22Rv1 (cell line): ENCODE measurements at regions not wholly inside any gene's neighbourhood (a gene's known extent, or its start where the extent isn't known, plus 50 kb on each side); places are given as distances from the start of the nearest gene placed in this dataset.

Experiments
- H3K27ac ChIP-seq: fragments of 450-650 bp; 2 replicates; pipeline ENCODE4 v1.5.1; 2017
- ZFX ChIP-seq: fragments of 450-650 bp; IDR thresholded peaks from 2 replicates; pipeline ENCODE4 v1.6.1; 2017; ENCODE audit warnings: antibody characterized with exemption, borderline replicate concordance
- TF ChIP-seq, protein P1 (sequence below): fragments of 450-650 bp; IDR thresholded peaks from 2 replicates; pipeline ENCODE4 v1.5.1; 2017; ENCODE audit warnings: mild to moderate bottlenecking

DNA sequence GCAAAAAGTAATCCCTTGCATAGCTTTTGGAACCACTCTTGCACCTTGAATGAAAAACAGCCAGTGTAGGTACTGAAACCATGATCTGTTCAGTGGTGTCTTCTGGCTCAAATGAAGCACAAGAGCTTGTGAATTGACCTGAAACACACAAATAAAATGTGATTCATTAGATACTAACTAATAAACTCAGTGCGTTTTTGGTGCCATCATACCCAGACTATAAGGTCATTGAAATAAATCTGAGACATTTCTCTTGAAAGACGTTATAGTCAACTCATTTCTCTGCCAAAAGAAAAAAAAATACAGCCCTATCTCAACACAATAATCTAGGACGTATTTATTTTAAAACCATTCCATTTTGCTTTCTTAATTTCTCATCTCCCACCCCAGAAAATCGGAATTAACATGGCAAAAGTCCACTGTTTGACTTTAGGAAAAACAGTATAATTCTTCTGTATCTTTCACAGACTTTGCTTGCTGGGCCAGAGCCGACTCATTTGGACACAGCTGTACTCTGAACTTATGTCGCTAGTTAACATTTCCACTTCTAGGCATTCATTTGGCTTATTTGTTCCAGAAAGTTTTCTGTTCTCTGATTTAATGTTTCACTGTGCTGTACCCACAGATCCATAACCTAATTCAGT lies 284.9 kb upstream of the TBL1XR1 start:
- TF ChIP-seq ZFX = no peak
- TF ChIP-seq, protein P1, sequence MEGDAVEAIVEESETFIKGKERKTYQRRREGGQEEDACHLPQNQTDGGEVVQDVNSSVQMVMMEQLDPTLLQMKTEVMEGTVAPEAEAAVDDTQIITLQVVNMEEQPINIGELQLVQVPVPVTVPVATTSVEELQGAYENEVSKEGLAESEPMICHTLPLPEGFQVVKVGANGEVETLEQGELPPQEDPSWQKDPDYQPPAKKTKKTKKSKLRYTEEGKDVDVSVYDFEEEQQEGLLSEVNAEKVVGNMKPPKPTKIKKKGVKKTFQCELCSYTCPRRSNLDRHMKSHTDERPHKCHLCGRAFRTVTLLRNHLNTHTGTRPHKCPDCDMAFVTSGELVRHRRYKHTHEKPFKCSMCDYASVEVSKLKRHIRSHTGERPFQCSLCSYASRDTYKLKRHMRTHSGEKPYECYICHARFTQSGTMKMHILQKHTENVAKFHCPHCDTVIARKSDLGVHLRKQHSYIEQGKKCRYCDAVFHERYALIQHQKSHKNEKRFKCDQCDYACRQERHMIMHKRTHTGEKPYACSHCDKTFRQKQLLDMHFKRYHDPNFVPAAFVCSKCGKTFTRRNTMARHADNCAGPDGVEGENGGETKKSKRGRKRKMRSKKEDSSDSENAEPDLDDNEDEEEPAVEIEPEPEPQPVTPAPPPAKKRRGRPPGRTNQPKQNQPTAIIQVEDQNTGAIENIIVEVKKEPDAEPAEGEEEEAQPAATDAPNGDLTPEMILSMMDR = no peak
- no peak overlapping the region for H3K27ac ChIP-seq

DNA sequence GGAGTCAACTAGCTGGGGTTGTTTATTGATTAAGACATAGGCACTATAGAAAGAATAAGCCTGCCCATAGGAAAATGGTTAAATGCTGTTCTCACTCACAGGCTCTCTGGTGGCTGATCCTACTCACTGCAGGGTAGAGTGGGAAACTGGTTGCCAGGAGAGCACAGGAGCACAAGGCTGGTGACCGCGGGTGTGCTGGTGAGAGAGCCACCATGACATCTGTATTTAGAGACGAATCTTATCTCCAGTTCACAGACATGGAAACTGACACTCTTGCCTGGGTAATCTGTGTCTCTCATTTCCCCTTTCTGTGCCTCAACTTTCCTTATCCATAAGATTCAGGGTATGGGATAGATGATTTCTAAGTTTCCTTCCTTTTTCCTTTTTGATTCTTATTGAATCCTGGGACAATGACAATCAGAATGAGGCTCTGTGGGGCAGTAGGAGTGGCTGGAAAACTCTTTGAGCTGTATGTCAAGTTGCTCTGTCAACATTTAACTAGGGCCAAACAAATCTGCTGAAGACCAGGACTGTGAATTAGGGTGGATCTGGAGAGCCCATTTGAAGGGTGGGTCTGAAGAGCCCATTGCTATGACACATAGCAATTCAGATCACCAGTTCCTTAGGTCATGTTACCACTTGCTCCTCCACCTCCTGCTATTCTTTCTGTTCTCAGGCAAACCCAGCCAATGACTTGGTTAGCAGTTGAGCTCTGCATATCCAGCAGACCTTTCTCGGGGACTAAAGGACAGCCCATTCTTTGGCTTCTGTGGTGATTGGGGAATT lies 286.1 kb upstream of the TBL1XR1 start:
- TF ChIP-seq, protein P1 = peak; percentile 5; the same call in 1 of the 2 replicates
- TF ChIP-seq ZFX = no peak
- H3K27ac ChIP-seq = no peak overlapping the region

DNA sequence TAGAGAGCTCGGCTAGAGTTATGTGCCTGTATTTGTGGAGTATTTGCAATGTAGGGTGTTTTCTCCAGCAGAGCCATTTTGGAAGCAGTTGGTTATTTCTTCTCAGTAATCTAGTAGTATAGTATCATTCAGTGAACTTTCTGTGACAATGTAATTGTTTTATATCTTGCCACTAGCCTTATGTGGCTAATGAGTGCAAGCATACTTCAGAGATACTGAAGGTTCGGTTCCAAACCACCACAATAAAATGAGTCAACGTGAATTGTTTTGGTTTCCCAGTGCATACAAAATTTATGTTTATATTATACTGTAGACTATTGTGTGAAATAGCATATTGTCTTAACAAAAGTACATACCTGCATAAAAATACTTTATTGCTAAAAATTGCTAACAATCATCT lies 286.9 kb upstream of the TBL1XR1 start:
- TF ChIP-seq, protein P1 = no peak
- no peak for TF ChIP-seq ZFX
- H3K27ac ChIP-seq = no peak overlapping the region

DNA sequence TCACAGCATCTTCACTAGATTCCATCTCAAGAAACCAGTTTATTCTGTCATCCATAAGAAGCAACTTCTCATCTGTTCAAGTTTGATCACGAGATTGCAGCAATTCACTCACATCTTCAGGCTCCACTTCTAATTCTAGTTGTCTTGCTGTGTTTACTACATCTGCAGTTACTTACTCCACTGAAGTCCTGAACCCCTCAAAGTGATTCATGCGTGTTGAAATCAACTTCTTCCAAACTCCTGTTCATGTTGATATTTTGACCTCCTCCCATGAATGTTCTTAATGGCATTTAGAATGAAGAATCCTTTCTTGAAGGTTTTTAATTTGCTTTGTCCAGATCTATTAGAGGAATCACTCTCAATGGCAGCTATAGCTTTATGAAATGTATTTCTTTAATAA lies 287.6 kb upstream of the TBL1XR1 start:
- H3K27ac ChIP-seq = no peak overlapping the region
- TF ChIP-seq ZFX = no peak
- TF ChIP-seq, protein P1 = no peak

DNA sequence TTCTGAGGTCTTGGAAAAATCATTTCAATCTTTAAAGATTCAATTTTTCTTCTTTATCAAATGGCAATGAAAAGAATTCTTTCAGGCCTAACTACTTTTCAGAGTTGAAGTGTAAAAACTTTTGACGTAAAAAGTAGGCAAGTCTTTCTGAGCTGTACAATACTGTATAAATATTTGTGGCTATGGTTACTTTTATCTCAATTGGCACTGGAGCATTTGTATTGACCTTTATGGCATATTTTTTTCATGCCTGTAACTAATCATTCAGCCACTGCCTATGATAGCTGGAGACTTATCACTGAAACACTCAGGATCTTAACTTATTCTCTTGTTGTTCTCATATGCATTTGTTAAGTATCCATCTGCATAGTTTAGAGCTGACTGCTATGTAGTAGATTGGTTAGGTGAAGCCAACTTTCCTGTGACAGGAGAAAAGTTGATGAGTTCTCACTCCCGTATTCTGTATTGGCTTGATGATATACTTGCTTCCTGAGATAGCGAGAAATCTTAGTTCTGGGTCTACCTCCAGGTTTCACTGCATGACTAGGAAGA lies 290.4 kb upstream of the TBL1XR1 start:
- TF ChIP-seq ZFX = no peak
- TF ChIP-seq, protein P1 = no peak

DNA sequence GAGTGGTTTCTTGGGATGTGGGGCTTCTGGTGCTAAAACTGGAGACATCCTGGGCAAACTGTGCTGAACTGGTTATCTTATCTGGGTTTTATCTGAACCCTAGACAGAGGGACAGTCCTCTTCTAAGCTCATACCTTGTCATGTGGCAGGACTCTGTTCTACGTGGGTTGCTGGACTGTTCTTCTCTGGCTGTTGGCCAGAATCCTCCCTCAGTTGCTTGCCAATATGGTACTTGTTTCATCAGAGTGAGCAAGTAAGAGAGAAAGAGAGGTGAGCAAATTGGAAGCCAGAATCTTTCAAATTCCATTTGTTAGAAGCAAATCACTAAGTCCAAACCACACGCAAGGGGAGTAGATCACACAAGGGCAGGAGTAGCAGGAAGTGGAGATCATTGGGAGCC lies 291.5 kb upstream of the TBL1XR1 start:
- no peak overlapping the region for H3K27ac ChIP-seq
- TF ChIP-seq, protein P1 = no peak
- no peak for TF ChIP-seq ZFX

More for the DNA sequence above, 290.4 kb upstream of the TBL1XR1 start:
- H3K27ac ChIP-seq = no peak overlapping the region

DNA sequence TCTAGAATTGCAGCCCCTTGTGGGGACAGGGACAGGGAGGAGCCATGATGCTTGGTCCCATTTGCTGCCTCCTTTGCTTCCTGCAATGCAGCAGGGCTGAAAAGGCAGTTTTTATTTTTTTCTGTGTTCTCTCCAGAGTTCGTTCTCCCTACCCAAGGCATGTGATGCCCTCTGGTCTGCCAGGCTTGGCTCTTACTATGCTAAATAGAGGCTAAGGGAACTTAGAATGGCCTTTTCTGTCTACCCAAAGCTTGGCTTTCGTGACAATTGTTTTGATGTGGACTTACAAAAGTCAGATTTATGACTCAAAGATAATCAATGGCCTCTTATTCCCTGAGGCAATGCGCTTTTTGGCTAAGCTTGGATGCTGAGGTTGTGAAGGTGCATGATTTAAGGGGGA lies 293.3 kb upstream of the TBL1XR1 start:
- TF ChIP-seq ZFX = no peak
- TF ChIP-seq, protein P1 = no peak

More for the DNA sequence above, 293.3 kb upstream of the TBL1XR1 start:
- no peak overlapping the region for H3K27ac ChIP-seq
